ENCODE measurements at regions not wholly inside any gene's neighbourhood (a gene's known extent, or its start where the extent isn't known, plus 50 kb on each side); places are given as distances from the start of the nearest gene placed in this dataset.

- TF ChIP-seq CTCF (IDR thresholded peaks at IDR 0.05; ENCODE audit: borderline replicate concordance, control extremely low read depth, extremely low read depth, insufficient read depth, missing control alignments) = no peak
- no peak for DNase-seq (ENCODE audit: low spot score)
- in situ Hi-C loops (cut with MboI; ENCODE audit: low sequenced_read_pairs, unreplicated experiment) = no loop called here
These were observed 51.4 kb upstream of the CALM2 start for GRCh38 chr2:47227532-47228279.

GRCh38 chr2:47226923-47227220 lies 50.6 kb upstream of the CALM2 start:
- no peak for DNase-seq (ENCODE audit: low spot score)
- TF ChIP-seq CTCF (IDR thresholded peaks at IDR 0.05; ENCODE audit: borderline replicate concordance, control extremely low read depth, extremely low read depth, insufficient read depth, missing control alignments) = no peak
- in situ Hi-C loops (cut with MboI; ENCODE audit: low sequenced_read_pairs, unreplicated experiment) = no loop called here

- no peak for DNase-seq (ENCODE audit: low spot score)
- TF ChIP-seq CTCF (IDR thresholded peaks at IDR 0.05; ENCODE audit: borderline replicate concordance, control extremely low read depth, extremely low read depth, insufficient read depth, missing control alignments) = no peak
- in situ Hi-C loops (cut with MboI; ENCODE audit: low sequenced_read_pairs, unreplicated experiment) = no loop called here
These were observed 50.0 kb upstream of the CALM2 start for GRCh38 chr2:47226132-47226922.
